ENCODE measurements at regions not wholly inside any gene's neighbourhood (a gene's known extent, or its start where the extent isn't known, plus 50 kb on each side); places are given as distances from the start of the nearest gene placed in this dataset.

GRCh38 chr17:13310858-13311257 lies 290.9 kb downstream of the HS3ST3A1 start:
- TF ChIP-seq CTCF (IDR thresholded peaks at IDR 0.05) = no peak
- no peak for TF ChIP-seq POLR2A (IDR thresholded peaks at IDR 0.05)
- TF ChIP-seq EP300 (IDR thresholded peaks at IDR 0.05) = no peak
- TF ChIP-seq POLR2AphosphoS5 (IDR thresholded peaks at IDR 0.05) = no peak

Data from stomach (tissue), 4 donors.